ENCODE measurements at regions not wholly inside any gene's neighbourhood (a gene's known extent, or its start where the extent isn't known, plus 50 kb on each side); places are given as distances from the start of the nearest gene placed in this dataset.
A peak's percentile ranks its signal among the peaks of the same experiment; 100 is the strongest.

DNA sequence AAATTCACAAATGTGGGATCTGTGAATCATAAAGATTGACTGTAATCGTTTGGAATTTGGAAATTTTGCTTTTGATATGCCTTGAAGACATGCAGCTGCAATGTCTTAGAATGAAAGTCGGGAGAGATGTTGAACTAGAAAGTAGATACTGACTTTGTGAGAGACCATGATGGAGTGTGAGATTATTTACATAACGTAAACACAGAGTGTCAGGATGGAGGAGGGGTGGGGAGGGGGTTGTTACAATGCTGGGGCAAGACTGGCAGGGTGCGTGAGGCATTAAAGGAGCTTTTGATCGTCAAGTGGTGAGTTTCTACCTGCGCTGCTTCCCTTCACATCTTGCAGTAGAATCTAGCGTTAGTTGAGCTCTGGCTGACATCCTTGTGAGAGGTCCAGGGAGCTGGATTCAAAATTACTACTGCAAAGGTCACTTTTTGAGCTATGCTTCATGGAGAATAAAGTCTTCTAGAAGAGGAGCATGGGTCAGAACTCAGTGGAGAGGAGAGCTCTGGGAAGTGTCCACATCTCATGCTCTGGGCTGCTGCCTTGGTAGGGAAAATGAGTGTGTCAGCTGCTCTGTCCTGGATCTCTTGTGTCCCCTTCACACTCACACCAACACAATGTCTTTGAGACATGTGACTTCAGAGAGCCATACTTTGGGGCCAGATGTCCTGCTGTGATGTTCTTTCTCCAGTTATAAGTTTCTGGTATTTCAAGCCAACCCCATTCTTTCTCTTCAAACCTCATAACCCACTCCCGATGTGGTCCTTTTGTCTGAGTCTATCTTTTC is 105.2 kb upstream of the CITED2 start:
- peak overlapping the region; percentile 16 for H3K27ac Mint-ChIP-seq
- Histone ChIP-seq H3K36me3 (ENCODE audit: control insufficient read depth, insufficient read depth, low read length) (no peaks in the 10 kb centered on the region), H3K4me3 (ENCODE audit: low read length) (no peak overlapping the region), H3K27ac (ENCODE audit: low read depth, low read length) (peak overlapping the region; percentile 5), H3K9me3 (ENCODE audit: control insufficient read depth, low read length) (no peaks in the 10 kb centered on the region), H3K4me1 (ENCODE audit: control insufficient read depth, insufficient read depth, low read length) (peaks cover 19% of the 10 kb centered on the region), H3K27me3 (ENCODE audit: control insufficient read depth, insufficient read depth, low read length, poor library complexity, severe bottlenecking) (no peaks in the 10 kb centered on the region), H3K9ac (ENCODE audit: extremely low read depth, low read length, poor library complexity, severe bottlenecking) (no peak overlapping the region)
- TF ChIP-seq, protein P1, sequence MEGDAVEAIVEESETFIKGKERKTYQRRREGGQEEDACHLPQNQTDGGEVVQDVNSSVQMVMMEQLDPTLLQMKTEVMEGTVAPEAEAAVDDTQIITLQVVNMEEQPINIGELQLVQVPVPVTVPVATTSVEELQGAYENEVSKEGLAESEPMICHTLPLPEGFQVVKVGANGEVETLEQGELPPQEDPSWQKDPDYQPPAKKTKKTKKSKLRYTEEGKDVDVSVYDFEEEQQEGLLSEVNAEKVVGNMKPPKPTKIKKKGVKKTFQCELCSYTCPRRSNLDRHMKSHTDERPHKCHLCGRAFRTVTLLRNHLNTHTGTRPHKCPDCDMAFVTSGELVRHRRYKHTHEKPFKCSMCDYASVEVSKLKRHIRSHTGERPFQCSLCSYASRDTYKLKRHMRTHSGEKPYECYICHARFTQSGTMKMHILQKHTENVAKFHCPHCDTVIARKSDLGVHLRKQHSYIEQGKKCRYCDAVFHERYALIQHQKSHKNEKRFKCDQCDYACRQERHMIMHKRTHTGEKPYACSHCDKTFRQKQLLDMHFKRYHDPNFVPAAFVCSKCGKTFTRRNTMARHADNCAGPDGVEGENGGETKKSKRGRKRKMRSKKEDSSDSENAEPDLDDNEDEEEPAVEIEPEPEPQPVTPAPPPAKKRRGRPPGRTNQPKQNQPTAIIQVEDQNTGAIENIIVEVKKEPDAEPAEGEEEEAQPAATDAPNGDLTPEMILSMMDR (conservative IDR thresholded peaks at IDR 0.05) = no peak
- DNase-seq = peak; percentile 66
- WGBS, 2 experiments (ENCODE audit: insufficient coverage in 1 of 2, insufficient read length in 1 of 2) = 64 to 80% methylated on average over 8 of the region's 8 CpGs
- H3K9me3 Mint-ChIP-seq = no peaks in the 10 kb centered on the region
- H3K4me1 Mint-ChIP-seq = peaks cover 67% of the 10 kb centered on the region
- H3K36me3 Mint-ChIP-seq (ENCODE audit: low read depth) = no peaks in the 10 kb centered on the region
- no peak overlapping the region for H3K4me3 Mint-ChIP-seq
- H3K27me3 Mint-ChIP-seq (ENCODE audit: insufficient read depth) = no peaks in the 10 kb centered on the region

DNA sequence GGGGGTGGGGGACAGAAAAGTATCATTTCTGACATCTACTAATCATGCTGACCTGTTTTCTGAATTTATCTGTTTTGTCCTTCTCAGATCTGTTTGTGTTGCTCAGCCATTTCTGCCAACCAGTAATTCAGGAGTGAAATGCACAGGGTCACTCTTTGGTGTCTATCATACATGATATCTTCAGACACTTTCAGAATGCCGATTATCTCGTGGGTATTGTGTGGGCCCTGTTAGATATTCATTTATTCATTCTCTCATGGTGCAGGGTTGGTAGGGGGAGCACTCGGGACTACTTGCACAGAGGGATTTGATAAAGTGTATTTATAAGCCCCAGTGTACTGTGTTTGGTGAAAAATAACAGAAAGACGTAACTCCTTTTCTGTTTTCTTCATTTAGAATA is 101.2 kb upstream of the CITED2 start:
- Histone ChIP-seq H3K4me3 (ENCODE audit: low read length) (no peak overlapping the region), H3K27me3 (ENCODE audit: control insufficient read depth, insufficient read depth, low read length, poor library complexity, severe bottlenecking) (no peaks in the 10 kb centered on the region), H3K4me1 (ENCODE audit: control insufficient read depth, insufficient read depth, low read length) (peaks cover 27% of the 10 kb centered on the region), H3K36me3 (ENCODE audit: control insufficient read depth, insufficient read depth, low read length) (no peaks in the 10 kb centered on the region), H3K9me3 (ENCODE audit: control insufficient read depth, low read length) (no peaks in the 10 kb centered on the region), H3K9ac (ENCODE audit: extremely low read depth, low read length, poor library complexity, severe bottlenecking) (no peak overlapping the region), H3K27ac (ENCODE audit: low read depth, low read length) (peak overlapping the region; percentile 93)
- TF ChIP-seq, protein P1 (conservative IDR thresholded peaks at IDR 0.05) = no peak
- H3K27me3 Mint-ChIP-seq (ENCODE audit: insufficient read depth) = no peaks in the 10 kb centered on the region
- H3K4me3 Mint-ChIP-seq = no peak overlapping the region
- DNase-seq = no peak
- no peaks in the 10 kb centered on the region for H3K9me3 Mint-ChIP-seq
- H3K27ac Mint-ChIP-seq = peak overlapping the region; percentile 11
- no peaks in the 10 kb centered on the region for H3K36me3 Mint-ChIP-seq (ENCODE audit: low read depth)
- H3K4me1 Mint-ChIP-seq = peaks cover 73% of the 10 kb centered on the region
- WGBS, 2 experiments (ENCODE audit: insufficient coverage in 1 of 2, insufficient read length in 1 of 2) = 79 to 100% methylated on average over 1 to 3 of the region's 4 CpGs

DNA sequence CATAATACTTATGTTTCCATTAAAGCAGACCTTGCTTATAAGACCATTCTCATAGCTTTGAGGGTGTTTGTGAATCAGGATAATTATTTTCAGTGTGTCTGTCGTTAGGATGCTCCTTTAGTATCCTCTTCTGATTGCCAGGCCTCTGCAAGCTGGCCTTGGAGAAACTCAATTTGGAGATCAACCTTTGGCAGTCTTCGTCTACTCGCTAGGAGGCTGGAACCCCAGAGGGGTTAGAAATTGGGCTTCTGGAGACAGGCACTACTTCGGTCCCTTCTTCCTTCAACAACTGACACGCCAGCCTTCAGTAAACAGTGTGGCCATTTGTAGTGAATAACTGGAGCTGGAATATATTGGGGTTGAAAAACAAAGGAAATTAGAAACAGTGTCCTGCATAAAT is 100.8 kb upstream of the CITED2 start:
- Mint-ChIP-seq H3K9me3 (no peaks in the 10 kb centered on the region), H3K36me3 (ENCODE audit: low read depth) (no peaks in the 10 kb centered on the region), H3K27ac (peak overlapping the region; percentile 11), H3K4me3 (no peak overlapping the region), H3K4me1 (peaks cover 69% of the 10 kb centered on the region), H3K27me3 (ENCODE audit: insufficient read depth) (no peaks in the 10 kb centered on the region)
- Histone ChIP-seq H3K4me1 (ENCODE audit: control insufficient read depth, insufficient read depth, low read length) (peaks cover 23% of the 10 kb centered on the region), H3K4me3 (ENCODE audit: low read length) (no peak overlapping the region), H3K27me3 (ENCODE audit: control insufficient read depth, insufficient read depth, low read length, poor library complexity, severe bottlenecking) (no peaks in the 10 kb centered on the region), H3K9me3 (ENCODE audit: control insufficient read depth, low read length) (no peaks in the 10 kb centered on the region), H3K9ac (ENCODE audit: extremely low read depth, low read length, poor library complexity, severe bottlenecking) (no peak overlapping the region), H3K27ac (ENCODE audit: low read depth, low read length) (peak overlapping the region; percentile 93), H3K36me3 (ENCODE audit: control insufficient read depth, insufficient read depth, low read length) (no peaks in the 10 kb centered on the region)
- TF ChIP-seq, protein P1 (conservative IDR thresholded peaks at IDR 0.05) = no peak
- no peak for DNase-seq
- 61 to 78% methylated on average over 2 to 5 of the region's 5 CpGs for WGBS, 2 experiments (ENCODE audit: insufficient coverage in 1 of 2, insufficient read length in 1 of 2)

Data from endodermal cell (in vitro differentiated cells).